ENCODE measurements at regions not wholly inside any gene's neighbourhood (a gene's known extent, or its start where the extent isn't known, plus 50 kb on each side); places are given as distances from the start of the nearest gene placed in this dataset.
"Not testable (repeated sequence)": the region's sequence is repeated elsewhere in the genome, so short reads cannot be mapped to it uniquely, and the experiment has no call there.

GRCh38 chrX:25640276-25640675, 497.9 kb upstream of the MAGEB18 start:
- DNase-seq (ENCODE audit: low spot score) = no peak

- no peak for DNase-seq (ENCODE audit: low spot score)
Observed at GRCh38 chrX:25646156-25646555, 492.0 kb upstream of the MAGEB18 start.

DNA sequence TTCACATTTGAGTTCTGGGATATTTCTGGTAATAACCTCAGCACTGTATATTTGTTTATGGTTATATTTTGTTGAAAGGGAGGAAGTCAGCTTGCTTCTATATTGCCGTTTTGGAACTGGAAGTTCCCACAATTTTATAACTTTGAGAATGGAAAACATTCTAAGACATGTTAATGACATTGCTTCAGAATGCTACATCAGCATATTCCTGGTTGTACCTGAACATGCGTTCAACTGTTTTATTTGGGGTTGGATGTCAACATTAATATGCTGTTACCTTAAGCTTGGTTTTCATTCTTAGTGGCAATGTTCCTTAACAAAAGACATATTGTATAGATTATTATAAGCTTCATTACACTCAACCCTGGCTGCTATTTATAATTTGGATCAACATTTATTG, 489.4 kb upstream of the MAGEB18 start:
- no peak for DNase-seq (ENCODE audit: low spot score)

- DNase-seq (ENCODE audit: low spot score) = peak; percentile 14
Observed at GRCh38 chrX:25650216-25650820, 487.8 kb upstream of the MAGEB18 start.

- no peak for DNase-seq (ENCODE audit: low spot score)
Observed at GRCh38 chrX:25659317-25659716, 478.8 kb upstream of the MAGEB18 start.

- no peak for DNase-seq (ENCODE audit: low spot score)
Observed at GRCh38 chrX:25663701-25664100, 474.4 kb upstream of the MAGEB18 start.

DNA sequence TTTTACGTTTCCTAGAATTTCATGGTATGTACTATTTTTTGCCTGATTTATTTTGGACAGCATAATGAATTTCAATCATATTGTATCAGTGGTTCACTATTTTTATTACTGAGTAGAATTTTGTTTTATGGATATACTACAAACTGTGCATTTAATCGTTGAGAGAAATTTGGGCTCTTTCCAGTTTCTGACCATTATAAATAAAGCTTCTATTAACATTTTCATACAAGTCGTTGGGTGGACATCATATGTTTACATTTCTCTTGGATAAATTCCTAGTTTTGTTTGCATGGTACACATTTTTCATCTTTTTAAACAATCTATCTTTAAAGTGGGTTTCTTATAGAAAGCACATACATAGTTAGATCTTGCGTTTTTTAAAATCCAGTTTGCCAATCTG, 472.7 kb upstream of the MAGEB18 start:
- DNase-seq (ENCODE audit: low spot score) = no peak

- no peak for DNase-seq (ENCODE audit: low spot score)
Observed at GRCh38 chrX:25667681-25668080, 470.5 kb upstream of the MAGEB18 start.

- DNase-seq (ENCODE audit: low spot score) = no peak
Observed at GRCh38 chrX:25674776-25675175, 463.4 kb upstream of the MAGEB18 start.

DNA sequence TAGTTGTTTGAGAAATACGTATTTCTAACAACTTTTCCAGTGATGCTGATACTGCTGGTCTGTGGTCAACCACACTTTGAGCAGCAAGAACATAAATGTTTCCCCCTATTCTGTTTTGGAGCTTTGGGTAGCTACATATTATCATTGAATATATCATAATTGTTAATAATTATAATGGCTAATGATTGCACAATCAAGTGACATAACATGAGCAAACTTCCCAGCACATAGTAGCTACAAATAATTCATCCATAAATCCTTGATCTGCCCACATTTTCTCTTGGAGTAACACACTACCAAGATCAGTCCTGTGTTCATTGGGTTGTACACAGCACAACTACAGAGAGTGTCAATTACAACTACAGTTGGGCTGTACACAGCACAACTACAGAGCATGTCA, 436.3 kb upstream of the MAGEB18 start:
- no peak for DNase-seq (ENCODE audit: low spot score)

- no peak for DNase-seq (ENCODE audit: low spot score)
Observed at GRCh38 chrX:25717122-25717521, 421.0 kb upstream of the MAGEB18 start.

DNA sequence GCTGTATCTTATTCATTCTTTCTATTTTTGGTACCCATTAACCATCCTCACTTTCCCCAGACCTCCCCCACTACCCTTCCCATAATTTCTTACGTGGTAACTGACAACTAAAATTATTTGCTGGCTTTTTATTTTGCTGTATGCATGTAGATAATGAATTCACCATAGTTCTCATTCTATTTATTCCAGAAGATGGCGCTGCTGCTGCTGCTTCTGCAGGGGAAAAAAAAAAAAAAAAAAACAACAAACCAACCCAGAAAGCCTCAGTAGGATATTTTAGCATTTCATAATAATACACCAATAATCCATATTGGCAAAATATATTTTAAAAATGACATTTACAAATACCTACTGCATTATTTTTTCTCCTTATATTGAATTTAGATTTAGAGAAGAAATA, 416.6 kb upstream of the MAGEB18 start:
- peak; percentile 24 for DNase-seq (ENCODE audit: low spot score)

DNA sequence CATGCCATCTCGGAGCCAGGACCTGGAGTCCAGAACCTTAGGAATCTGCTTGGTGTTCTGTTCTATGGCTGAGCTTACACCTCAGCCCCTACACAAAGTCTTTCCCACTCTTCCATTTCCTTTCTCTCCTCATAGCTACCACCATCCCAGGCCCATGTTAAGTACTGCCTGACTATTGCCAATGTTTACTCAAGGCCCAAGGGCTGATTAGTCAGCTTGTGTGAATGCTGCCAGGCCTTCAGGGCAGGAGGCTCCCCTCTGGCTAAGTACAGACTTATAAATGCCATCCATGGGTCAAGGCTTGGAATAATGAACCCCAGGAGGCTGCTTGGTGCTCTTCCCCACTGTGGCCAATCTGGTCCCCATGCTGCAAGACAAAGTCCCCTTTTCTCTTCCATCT, 411.6 kb upstream of the MAGEB18 start:
- DNase-seq (ENCODE audit: low spot score) = peak; percentile 80

- peak; percentile 84 for DNase-seq (ENCODE audit: low spot score)
Observed at GRCh38 chrX:25733148-25733547, 405.0 kb upstream of the MAGEB18 start.

GRCh38 chrX:25737540-25737939, 400.6 kb upstream of the MAGEB18 start:
- DNase-seq (ENCODE audit: low spot score) = peak; percentile 77

GRCh38 chrX:25742334-25742733, 395.8 kb upstream of the MAGEB18 start:
- DNase-seq (ENCODE audit: low spot score) = no peak

GRCh38 chrX:25754399-25754798, 383.7 kb upstream of the MAGEB18 start:
- no peak for DNase-seq (ENCODE audit: low spot score)

DNA sequence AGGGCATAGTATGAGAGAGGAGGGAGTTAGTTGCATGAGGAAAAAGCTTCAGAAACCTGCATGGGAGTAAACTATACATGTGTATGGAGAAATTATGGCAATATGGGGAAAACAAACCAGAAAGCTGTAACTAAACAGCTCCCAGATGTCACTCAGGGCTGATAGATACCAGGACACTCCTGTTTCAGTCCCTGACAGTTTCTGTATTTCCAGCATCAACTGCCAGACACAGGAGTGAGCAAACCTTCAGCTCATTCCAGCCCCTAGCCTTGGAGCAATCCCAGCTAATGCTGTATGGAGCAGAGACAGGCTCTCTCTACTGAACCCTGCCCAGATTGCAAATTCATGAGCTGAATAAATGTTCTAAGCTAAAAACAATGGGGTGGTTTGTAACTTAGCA, 382.9 kb upstream of the MAGEB18 start:
- DNase-seq (ENCODE audit: low spot score) = no peak

DNA sequence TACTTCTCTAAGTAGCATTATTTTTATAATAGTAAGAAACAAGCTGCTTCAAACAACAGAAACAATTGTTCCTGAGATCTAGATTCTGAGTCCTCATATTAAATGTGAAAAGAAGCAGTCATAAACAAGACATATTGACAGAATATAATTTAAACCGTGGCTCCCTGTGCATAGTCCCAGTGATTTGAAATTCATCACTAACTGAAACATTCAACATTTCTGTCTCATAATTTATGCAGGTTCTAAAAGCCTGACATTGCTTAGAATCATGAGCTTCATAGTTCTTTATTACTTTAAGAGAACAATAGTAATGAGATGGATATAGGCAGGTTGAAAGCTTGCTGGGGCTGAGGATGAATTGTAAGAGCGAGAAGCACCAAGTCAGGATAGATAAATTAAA, 375.5 kb upstream of the MAGEB18 start:
- DNase-seq (ENCODE audit: low spot score) = no peak

GRCh38 chrX:25771853-25772252, 366.3 kb upstream of the MAGEB18 start:
- not testable (repeated sequence) for DNase-seq (ENCODE audit: low spot score)

DNA sequence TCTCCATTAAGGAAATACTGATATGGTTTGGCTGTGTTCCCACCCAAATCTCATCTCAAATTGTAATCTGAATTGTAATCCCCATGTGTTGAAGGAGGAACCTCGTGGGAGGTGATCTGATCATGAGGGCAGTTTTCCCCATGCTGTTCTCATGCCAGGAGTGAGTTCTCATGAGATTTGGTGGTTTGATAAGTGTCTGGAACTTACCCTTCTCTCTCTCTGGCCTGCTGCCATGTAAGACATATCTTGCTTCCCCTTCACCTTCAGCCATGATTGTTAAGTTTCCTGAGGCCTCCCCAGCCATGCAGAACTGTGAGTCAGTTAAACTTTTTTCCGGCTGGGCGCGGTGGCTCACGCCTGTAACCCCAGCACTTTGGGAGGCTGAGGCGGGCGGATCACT, 340.3 kb upstream of the MAGEB18 start:
- not testable (repeated sequence) for DNase-seq (ENCODE audit: low spot score)

- no peak for DNase-seq (ENCODE audit: low spot score)
Observed at GRCh38 chrX:25805744-25806143, 332.4 kb upstream of the MAGEB18 start.

DNA sequence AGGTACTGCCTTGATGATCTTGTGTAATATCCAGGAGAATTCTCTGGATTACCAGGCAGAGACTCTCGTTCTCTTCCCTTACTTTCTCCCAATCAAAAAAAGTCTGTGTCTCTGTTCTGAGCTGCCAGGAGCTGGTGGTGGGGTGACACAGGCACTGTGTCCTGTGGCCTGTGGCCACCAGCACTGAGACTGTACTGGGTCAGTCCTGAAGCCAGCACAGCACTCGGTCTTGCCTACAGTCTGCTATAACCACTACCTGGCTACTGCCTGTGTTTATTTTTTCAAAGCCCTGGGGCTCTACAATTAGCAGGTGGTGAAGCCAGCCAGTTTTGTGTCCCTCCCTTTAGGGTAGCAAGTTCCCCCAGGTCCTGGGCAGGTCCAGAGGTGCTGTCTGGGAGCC, 331.1 kb upstream of the MAGEB18 start:
- no peak for DNase-seq (ENCODE audit: low spot score)

DNA sequence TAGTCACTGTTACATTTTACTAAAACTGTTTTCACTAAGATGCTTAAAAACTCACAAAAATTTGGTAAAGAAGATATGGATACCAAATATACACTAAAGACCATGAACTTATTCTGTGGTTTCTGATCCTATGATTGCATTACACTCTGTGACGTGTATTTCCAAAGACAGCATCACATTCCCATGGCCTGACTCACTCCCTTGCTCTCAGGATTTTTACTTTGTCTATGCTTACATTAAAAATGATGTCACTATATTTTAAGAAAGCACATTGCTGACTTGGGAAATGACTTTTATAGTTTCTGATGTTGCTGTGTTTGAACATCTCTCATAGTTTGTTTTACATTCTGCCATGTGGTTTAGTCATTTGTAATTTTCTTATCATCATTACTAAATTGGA, 327.9 kb upstream of the MAGEB18 start:
- DNase-seq (ENCODE audit: low spot score) = peak; percentile 89

DNA sequence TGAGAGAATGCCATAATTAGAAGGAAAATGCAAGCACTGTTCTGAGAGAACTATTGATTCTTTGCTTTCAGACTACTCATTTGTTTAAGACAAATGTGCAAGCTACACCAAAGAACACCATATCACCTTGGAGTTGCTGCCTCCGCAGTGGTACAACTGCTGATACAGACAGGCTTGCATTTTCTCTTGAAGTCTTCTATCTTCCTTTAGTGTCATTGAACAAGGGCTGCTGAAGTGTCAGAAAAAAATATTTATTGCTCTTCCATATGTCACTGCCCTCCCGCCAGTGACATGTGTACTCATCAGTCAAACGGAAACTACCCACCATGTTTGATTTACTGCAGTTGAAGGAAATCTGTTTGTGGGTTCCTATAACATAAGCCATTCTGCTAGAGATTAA, 318.3 kb upstream of the MAGEB18 start:
- no peak for DNase-seq (ENCODE audit: low spot score)

Data from A172 (cell line).